IMR-90 (cell line): ENCODE measurements at regions not wholly inside any gene's neighbourhood (a gene's known extent, or its start where the extent isn't known, plus 50 kb on each side); places are given as distances from the start of the nearest gene placed in this dataset.

Source experiments
- ATAC-seq: fragments of 200-7000 bp; cut with Tn5 transposase; 2 replicates; pipeline ENCODE4 v1.9.1; 2020; ENCODE audit warnings: low read depth, mild to moderate bottlenecking, moderate library complexity
- BruUV-seq: library from RNA; stranded (reverse); fragments of 400-500 nt; replicated peaks from 2 replicates; lab custom pipeline; 2021; lab: Mats Ljungman, UMichigan
- CTCF ChIA-PET: fragments of 300-600 bp; formaldehyde crosslinking; extraction: SDS; loops from one replicate; lab custom pipeline; 2021; ENCODE audit warnings: antibody characterized with exemption; lab: Yijun Ruan, JAX
- POLR2A ChIA-PET: fragments of 300-600 bp; sonication (Branson Sonifier 250); formaldehyde crosslinking; loops from one replicate; lab custom pipeline; 2022; ENCODE audit warnings: antibody characterized with exemption; ENCODE audit not compliant: unreplicated experiment; lab: Charles Lee
- DNase-seq: peaks from one replicate; pipeline ENCODE4 v3.0.0; 2013
- H2AFZ ChIP-seq: replicated peaks from 2 replicates; pipeline ENCODE3; 2013; ENCODE audit warnings: low read length, mild to moderate bottlenecking; ENCODE audit not compliant: poor library complexity
- H2AK5ac ChIP-seq: 2 replicates; pipeline ENCODE4 v1.6.1; 2013; ENCODE audit warnings: low read depth, low read length, inconsistent platforms
- H2AK9ac ChIP-seq: replicated peaks from 2 replicates; pipeline ENCODE3; 2013; ENCODE audit warnings: mild to moderate bottlenecking, low read depth, low read length, moderate library complexity; ENCODE audit not compliant: poor library complexity
- H2BK120ac ChIP-seq: 2 replicates; pipeline ENCODE4 v1.6.1; 2013; ENCODE audit warnings: low read depth, low read length, inconsistent platforms
- H2BK15ac ChIP-seq: 3 replicates; pipeline ENCODE4 v1.6.1; 2013; ENCODE audit warnings: low read depth, low read length, inconsistent platforms
- H2BK20ac ChIP-seq: 2 replicates; pipeline ENCODE4 v1.6.1; 2013; ENCODE audit warnings: low read depth, mild to moderate bottlenecking, inconsistent platforms, low read length, moderate library complexity
- H2BK5ac ChIP-seq: 2 replicates; pipeline ENCODE4 v1.6.1; 2013; ENCODE audit warnings: mild to moderate bottlenecking, low read depth, low read length, inconsistent platforms; ENCODE audit not compliant: poor library complexity, severe bottlenecking
- H3K14ac ChIP-seq: replicated peaks from 2 replicates; pipeline ENCODE4 v1.6.1; 2013; ENCODE audit warnings: low read depth, low read length, inconsistent platforms
- H3K18ac ChIP-seq: 2 replicates; pipeline ENCODE4 v1.6.1; 2013; ENCODE audit warnings: low read depth, low read length, control low read depth
- H3K23ac ChIP-seq: 2 replicates; pipeline ENCODE4 v1.6.1; 2013; ENCODE audit warnings: low read depth, low read length, inconsistent platforms
- H3K27ac ChIP-seq: 2 replicates; pipeline ENCODE4 v1.5.1; 2013; ENCODE audit warnings: mild to moderate bottlenecking, control low read depth, low read length; ENCODE audit not compliant: insufficient read depth
- H3K27me3 ChIP-seq: 2 replicates; pipeline ENCODE4 v1.6.1; 2013; ENCODE audit warnings: low read length; ENCODE audit not compliant: control insufficient read depth, insufficient read depth
- H3K36me3 ChIP-seq: 2 replicates; pipeline ENCODE4 v1.6.1; 2013; ENCODE audit warnings: low read length, mixed read lengths; ENCODE audit not compliant: control insufficient read depth, insufficient read depth
- H3K4ac ChIP-seq: 2 replicates; pipeline ENCODE4 v1.6.1; 2013; ENCODE audit warnings: low read depth, low read length, inconsistent platforms
- H3K4me1 ChIP-seq: 2 replicates; pipeline ENCODE4 v1.6.1; 2013; ENCODE audit warnings: low read length, mixed read lengths; ENCODE audit not compliant: control insufficient read depth, insufficient read depth
- H3K4me2 ChIP-seq: 2 replicates; pipeline ENCODE4 v1.6.1; 2013; ENCODE audit warnings: low read depth, mild to moderate bottlenecking, control low read depth, low read length, moderate library complexity
- H3K4me3 ChIP-seq: 2 replicates; pipeline ENCODE4 v1.5.1; 2013; ENCODE audit warnings: low read depth, mild to moderate bottlenecking, control low read depth, low read length, moderate library complexity; ENCODE audit not compliant: insufficient read depth
- H3K56ac ChIP-seq: 2 replicates; pipeline ENCODE4 v1.6.1; 2013; ENCODE audit warnings: low read length, inconsistent platforms; ENCODE audit not compliant: insufficient read depth; ENCODE audit errors: extremely low read depth
- H3K79me1 ChIP-seq, 2 experiments: 2 replicates each; pipeline ENCODE4 v1.6.1; 2013; ENCODE audit warnings: low read length in 2 of 2, inconsistent platforms in 1 of 2, low read depth in 1 of 2
- H3K9ac ChIP-seq: 2 replicates; pipeline ENCODE4 v1.6.1; 2013; ENCODE audit warnings: low read depth, low read length, control low read depth
- H3K9me1 ChIP-seq: 2 replicates; pipeline ENCODE4 v1.6.1; 2013; ENCODE audit warnings: low read length, inconsistent platforms; ENCODE audit not compliant: insufficient read depth
- H3K9me3 ChIP-seq: 2 replicates; pipeline ENCODE4 v1.6.1; 2013; ENCODE audit warnings: low read length; ENCODE audit not compliant: control insufficient read depth, insufficient read depth
- H4K20me1 ChIP-seq: 2 replicates; pipeline ENCODE4 v1.6.1; 2013; ENCODE audit warnings: low read length, inconsistent platforms; ENCODE audit not compliant: insufficient read depth
- H4K5ac ChIP-seq: 2 replicates; pipeline ENCODE4 v1.6.1; 2013; ENCODE audit warnings: mild to moderate bottlenecking, low read depth, low read length, control low read depth
- H4K8ac ChIP-seq, 2 experiments: 2 replicates each; pipeline ENCODE4 v1.6.1; 2013; ENCODE audit warnings: low read depth in 2 of 2, low read length in 2 of 2, control low read depth in 1 of 2, inconsistent platforms in 1 of 2
- H4K91ac ChIP-seq: 2 replicates; pipeline ENCODE4 v1.6.1; 2013; ENCODE audit warnings: low read depth, low read length, inconsistent platforms; ENCODE audit not compliant: insufficient read depth
- USF2 ChIP-seq: fragments of 150-350 bp; IDR thresholded peaks from 2 replicates; pipeline ENCODE4 v1.6.1; 2017; ENCODE audit warnings: mild to moderate bottlenecking, antibody characterized with exemption, low read length, low read depth
- WGBS, 2 experiments: methylation state at CpG; one replicate each; pipeline versions ENCODE4 v1.1.5 to v1.1.7; 2013; ENCODE audit warnings: missing lambda C conversion rate in 2 of 2; ENCODE audit not compliant: insufficient read length in 1 of 2; ENCODE audit errors: extremely low coverage in 2 of 2; 5-methylcytosine and 5-hydroxymethylcytosine counted together
- dilution Hi-C: fragments of 300-500 bp; cut with HindIII; formaldehyde crosslinking; loops from one replicate; pipeline ENCODE4 v1.14.3; 2018; ENCODE audit warnings: low sequenced_read_pairs; ENCODE audit not compliant: unreplicated experiment
- in situ Hi-C: fragments of 300-500 bp; cut with MboI; formaldehyde crosslinking; loops from 3 replicates; pipeline ENCODE4 v1.14.3; 2019; ENCODE audit warnings: low sequenced_read_pairs, inconsistent platforms, mixed read lengths
- intact Hi-C: fragments of 100-400 bp; cut with micrococcal nuclease; formaldehyde crosslinking; loops from 2 replicates; pipeline ENCODE4 v1.10.0; 2022

DNA sequence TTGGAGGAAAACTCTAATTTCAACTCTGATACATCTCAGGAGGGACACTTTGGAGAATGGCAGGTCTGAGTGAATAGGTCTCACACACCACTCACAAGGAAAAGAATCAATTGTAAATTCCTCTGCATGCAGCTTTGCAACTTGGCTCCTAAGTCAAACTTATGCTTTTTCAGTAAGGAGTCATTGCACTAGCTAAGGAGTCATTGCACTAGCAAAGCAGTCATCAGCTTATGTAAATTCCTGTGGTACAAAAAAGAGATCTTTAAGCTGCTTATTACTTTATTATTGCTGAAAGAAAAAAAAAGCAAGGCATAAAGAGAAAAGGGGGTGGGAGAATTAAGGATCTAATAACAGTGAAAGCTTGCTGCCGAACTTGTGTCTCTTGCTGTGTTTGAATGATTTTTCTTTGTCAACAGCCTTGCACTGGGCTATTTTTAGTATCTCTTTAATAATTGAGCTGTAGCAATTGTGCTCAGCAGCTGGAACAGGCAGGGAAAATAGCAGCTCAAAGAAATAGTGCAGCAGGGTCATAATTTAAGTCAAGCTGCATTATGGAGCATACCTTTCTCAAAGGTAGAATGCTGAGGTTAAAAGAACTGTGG, 154.3 kb upstream of the ARPP21 start:
- no peak overlapping the region for H2BK120ac ChIP-seq
- H3K14ac ChIP-seq: no peak overlapping the region
- no peak overlapping the region for H4K91ac ChIP-seq
- H3K4me2 ChIP-seq: no peak overlapping the region
- no peak for ATAC-seq
- H2AK5ac ChIP-seq: no peak overlapping the region
- H3K9ac ChIP-seq: no peak overlapping the region
- H4K5ac ChIP-seq: no peak overlapping the region
- no peaks in the 10 kb centered on the region for H3K79me1 ChIP-seq
- no peak overlapping the region for H3K18ac ChIP-seq
- BruUV-seq: no TSS peak
- H3K4me1 ChIP-seq: no peaks in the 10 kb centered on the region
- H3K9me1 ChIP-seq: no peaks in the 10 kb centered on the region
- intact Hi-C loops: no loop called here
- WGBS, 2 experiments: 0% methylated on average over 1 of the region's 1 CpG; no CpG with 5 or more reads in 1 of the 2 experiments
- H3K56ac ChIP-seq: no peak overlapping the region
- no peak overlapping the region for H3K23ac ChIP-seq
- H2BK20ac ChIP-seq: no peak overlapping the region
- TF ChIP-seq USF2: no peak
- H3K4ac ChIP-seq: no peak overlapping the region
- no peak for DNase-seq
- CTCF ChIA-PET: interaction anchor here (1.0 kb wide), 1 partner anchor 73 kb away, joined by 3 read pairs; no protein-coding TSS in a partner anchor
- H4K20me1 ChIP-seq: no peaks in the 10 kb centered on the region
- no peak overlapping the region for H4K8ac ChIP-seq
- dilution Hi-C loops: no loop called here
- H2BK5ac ChIP-seq: no peak overlapping the region
- no peaks in the 10 kb centered on the region for H3K36me3 ChIP-seq
- no peak overlapping the region for H2AK9ac ChIP-seq
- POLR2A ChIA-PET: no interaction called here
- no peak overlapping the region for H3K4me3 ChIP-seq
- no peaks in the 10 kb centered on the region for H3K27me3 ChIP-seq
- in situ Hi-C loops: no loop called here
- H2AFZ ChIP-seq: no peak overlapping the region
- no peak overlapping the region for H2BK15ac ChIP-seq
- H3K9me3 ChIP-seq: peaks cover 3% of the 10 kb centered on the region; the same call in 1 of the 2 replicates
- no peak overlapping the region for H3K27ac ChIP-seq
